Endothelial cell of umbilical vein (primary cell): ENCODE measurements at regions not wholly inside any gene's neighbourhood (a gene's known extent, or its start where the extent isn't known, plus 50 kb on each side); places are given as distances from the start of the nearest gene placed in this dataset.

Experiments used
- BruUV-seq: library from RNA; stranded (reverse); fragments of 400-500 nt; replicated peaks from 2 replicates; lab custom pipeline; 2021; lab: Mats Ljungman, UMichigan
- CTCF ChIA-PET: fragments of 300-600, 350-600 bp; sonication (Branson Sonifier 250); formaldehyde crosslinking; loops from one replicate; lab custom pipeline; 2021; ENCODE audit warnings: antibody characterized with exemption, inconsistent platforms; lab: Charles Lee
- POLR2A ChIA-PET: fragments of 300-600, 350-600 bp; sonication (Branson Sonifier 250); formaldehyde crosslinking; loops from one replicate; lab custom pipeline; 2021; ENCODE audit warnings: antibody characterized with exemption, inconsistent platforms; lab: Charles Lee
- DNase-seq: peaks from one replicate; pipeline ENCODE4 v3.0.0-alpha.2; 2011; ENCODE audit warnings: low read depth, low spot score
- FAIRE-seq: peaks from 2 replicates; lab custom pipeline; 2011; peaks lifted over from hg19 to GRCh38; lab: Jason Lieb, UNC
- H2AFZ ChIP-seq: 2 replicates; pipeline ENCODE4 v1.6.0; 2012; ENCODE audit warnings: low read depth, low read length, control low read depth, inconsistent platforms
- H3K27ac ChIP-seq: 2 replicates; pipeline ENCODE4 v1.5.1; 2011; ENCODE audit warnings: low read depth, mild to moderate bottlenecking, control low read depth, low read length, moderate library complexity; ENCODE audit not compliant: insufficient read depth
- H3K27me3 ChIP-seq, 2 experiments: 2 replicates each; pipeline versions ENCODE4 v1.6.0 to v1.6.1; 2011; ENCODE audit warnings: low read length in 2 of 2, mixed read lengths in 1 of 2; ENCODE audit not compliant: control insufficient read depth in 2 of 2, insufficient read depth in 2 of 2
- H3K36me3 ChIP-seq, 2 experiments: 2 replicates in 1 of 2; 3 replicates in 1 of 2; pipeline ENCODE4 v1.5.1; 2011; ENCODE audit warnings: low read length in 2 of 2, mild to moderate bottlenecking in 1 of 2, moderate library complexity in 1 of 2; ENCODE audit not compliant: control insufficient read depth in 2 of 2, insufficient read depth in 2 of 2; ENCODE audit errors: extremely low read depth in 1 of 2
- H3K4me1 ChIP-seq: 3 replicates; pipeline ENCODE4 v1.5.1; 2011; ENCODE audit warnings: mild to moderate bottlenecking, low read length; ENCODE audit not compliant: control insufficient read depth, insufficient read depth; ENCODE audit errors: extremely low read depth
- H3K4me2 ChIP-seq: 2 replicates; pipeline ENCODE4 v1.6.1; 2011; ENCODE audit warnings: low read length, control low read depth, mixed read lengths; ENCODE audit not compliant: insufficient read depth
- H3K4me3 ChIP-seq, 3 experiments: fragments of 200-600 bp in 1 of 3; sonication (generic), shearing (Covaris generic) in 1 of 3; replicated peaks in 1 of 3; 2 replicates each; pipeline ENCODE4 v1.5.1; 2011 to 2016; ENCODE audit warnings: control low read depth in 3 of 3, low read length in 3 of 3, mild to moderate bottlenecking in 2 of 3, inconsistent platforms in 1 of 3, low read depth in 1 of 3, moderate library complexity in 1 of 3; ENCODE audit not compliant: insufficient read depth in 1 of 3
- H3K79me2 ChIP-seq: 2 replicates; pipeline ENCODE4 v1.6.0; 2012; ENCODE audit warnings: low read length, inconsistent platforms; ENCODE audit not compliant: control insufficient read depth, insufficient read depth
- H3K9ac ChIP-seq: replicated peaks from 2 replicates; pipeline ENCODE3; 2011; ENCODE audit warnings: low read length, control low read depth; ENCODE audit not compliant: insufficient read depth; ENCODE audit errors: extremely low read depth
- H3K9me1 ChIP-seq: replicated peaks from 3 replicates; pipeline ENCODE4 v1.6.0; 2011; ENCODE audit warnings: mild to moderate bottlenecking, low read length; ENCODE audit not compliant: control insufficient read depth, insufficient read depth; ENCODE audit errors: extremely low read depth
- H3K9me3 ChIP-seq: replicated peaks from 2 replicates; pipeline ENCODE4 v1.5.1; 2012; ENCODE audit warnings: low read length, inconsistent platforms; ENCODE audit not compliant: control insufficient read depth, insufficient read depth
- H4K20me1 ChIP-seq: replicated peaks from 2 replicates; pipeline ENCODE3; 2011; ENCODE audit warnings: mild to moderate bottlenecking, low read length; ENCODE audit not compliant: control insufficient read depth, insufficient read depth; ENCODE audit errors: extremely low read depth
- CTCF ChIP-seq, 2 donors: IDR thresholded peaks; 1 replicate in 1 of 2; 2 replicates in 1 of 2; pipeline ENCODE4 v1.5.1; 2011; ENCODE audit warnings: low read length in 2 of 2, mild to moderate bottlenecking in 2 of 2, moderate library complexity in 2 of 2, control low read depth in 1 of 2, inconsistent platforms in 1 of 2, low read depth in 1 of 2; ENCODE audit not compliant: insufficient read depth in 1 of 2; ENCODE audit errors: extremely low read depth in 1 of 2
- EZH2 ChIP-seq: IDR thresholded peaks from 2 replicates; pipeline ENCODE4 v1.6.1; 2012; ENCODE audit warnings: borderline replicate concordance, low read depth, mild to moderate bottlenecking, moderate library complexity, low read length, inconsistent platforms; ENCODE audit not compliant: severe bottlenecking
- FOS ChIP-seq: IDR thresholded peaks from 2 replicates; pipeline ENCODE4 v1.6.1; 2011; ENCODE audit warnings: mild to moderate bottlenecking, low read length, moderate library complexity, borderline replicate concordance; ENCODE audit not compliant: insufficient read depth
- GATA2 ChIP-seq: IDR thresholded peaks from 2 replicates; pipeline ENCODE4 v1.7.0; 2011; ENCODE audit warnings: low read depth, mild to moderate bottlenecking, moderate library complexity, mixed read lengths, low read length; ENCODE audit not compliant: insufficient read length, insufficient read depth
- JUN ChIP-seq: IDR thresholded peaks from 2 replicates; pipeline ENCODE4 v1.6.1; 2011; ENCODE audit warnings: borderline replicate concordance, low read depth; ENCODE audit not compliant: insufficient read length, insufficient read depth
- MAX ChIP-seq: IDR thresholded peaks from 2 replicates; pipeline ENCODE4 v1.6.1; 2011; ENCODE audit not compliant: insufficient read depth, insufficient read length
- MYC ChIP-seq: IDR thresholded peaks from one replicate; pipeline ENCODE4 v1.6.1; 2011; ENCODE audit warnings: mild to moderate bottlenecking, low read depth, low read length
- POLR2A ChIP-seq: IDR thresholded peaks from 2 replicates; pipeline ENCODE4 v1.6.1; 2012; ENCODE audit warnings: low read depth, mild to moderate bottlenecking, control low read depth, low read length
- POLR2AphosphoS5 ChIP-seq: IDR thresholded peaks from 2 replicates; pipeline ENCODE4 v1.6.1; 2012; ENCODE audit warnings: low read depth, mild to moderate bottlenecking, control low read depth, low read length, moderate library complexity; ENCODE audit not compliant: insufficient read depth
- dilution Hi-C: fragments of 300-500 bp; cut with MboI; formaldehyde crosslinking; loops from one replicate; pipeline ENCODE4 v1.15.0; 2019; ENCODE audit warnings: low sequenced_read_pairs; ENCODE audit not compliant: extremely low pct_ligation_motif_present
- intact Hi-C: fragments of 100-400 bp; cut with micrococcal nuclease; formaldehyde crosslinking; loops from one replicate; pipeline ENCODE4 v1.10.0; 2022

- Histone ChIP-seq H3K9me3 (no peaks in the 10 kb centered on the region), H3K4me3 (no peak overlapping the region), H3K36me3 (no peaks in the 10 kb centered on the region), H3K9ac (no peak overlapping the region), H3K27me3 (no peaks in the 10 kb centered on the region), H2AFZ (no peak overlapping the region), H3K4me2 (no peak overlapping the region), H4K20me1 (no peaks in the 10 kb centered on the region), H3K4me1 (no peaks in the 10 kb centered on the region), H3K27ac (no peak overlapping the region), H3K9me1 (no peaks in the 10 kb centered on the region), H3K79me2 (no peaks in the 10 kb centered on the region)
- ChIA-PET POLR2A (no interaction called here), CTCF (interaction anchor here (0.9 kb wide), 1 partner anchor 39 kb away, joined by 3 read pairs; no protein-coding TSS in a partner anchor)
- TF ChIP-seq MAX (no peak), POLR2AphosphoS5 (no peak), POLR2A (no peak), EZH2 (no peak)
- DNase-seq (no peak), FAIRE-seq (no peak)
- dilution Hi-C loops (no loop called here), intact Hi-C loops (no loop called here)
- no TSS peak for BruUV-seq
Observed at GRCh38 chr16:81165411-81166097, 69.4 kb upstream of the GCSH start.

- POLR2A ChIA-PET = no interaction called here
- intact Hi-C loops = no loop called here
- H3K9me3 ChIP-seq = no peaks in the 10 kb centered on the region
Observed at GRCh38 chr16:81164958-81165357, 68.8 kb upstream of the GCSH start.

More at GRCh38 chr16:81164958-81165357, 68.8 kb upstream of the GCSH start:
- dilution Hi-C loops = no loop called here
- TF ChIP-seq MYC = no peak
- TF ChIP-seq JUN = no peak
- TF ChIP-seq FOS = no peak
- TF ChIP-seq POLR2A = no peak
- no peak for TF ChIP-seq POLR2AphosphoS5
- no peak for TF ChIP-seq EZH2
- TF ChIP-seq MAX = no peak
- no peak for TF ChIP-seq CTCF (IDR thresholded peaks at IDR 0.05; ENCODE audit: extremely low read depth in 1 of 2, insufficient read depth in 1 of 2, low read depth in 1 of 2, low read length in 2 of 2)
- no peak for TF ChIP-seq GATA2
- Histone ChIP-seq H3K4me2 (no peak overlapping the region), H3K9me1 (no peaks in the 10 kb centered on the region), H3K27me3 (no peaks in the 10 kb centered on the region), H4K20me1 (no peaks in the 10 kb centered on the region), H3K4me3 (no peak overlapping the region), H3K79me2 (no peaks in the 10 kb centered on the region), H3K4me1 (no peaks in the 10 kb centered on the region), H3K36me3 (no peaks in the 10 kb centered on the region), H3K27ac (no peak overlapping the region), H2AFZ (no peak overlapping the region), H3K9ac (no peak overlapping the region)
- CTCF ChIA-PET = interaction anchor here (0.9 kb wide), 1 partner anchor 40 kb away, joined by 3 read pairs; no protein-coding TSS in a partner anchor
- FAIRE-seq (no peak), DNase-seq (no peak)
- no TSS peak for BruUV-seq
